ENCODE measurements at regions not wholly inside any gene's neighbourhood (a gene's known extent, or its start where the extent isn't known, plus 50 kb on each side); places are given as distances from the start of the nearest gene placed in this dataset.

- Histone ChIP-seq H3K4me1 (ENCODE audit: control insufficient read depth, insufficient read depth, low read length) (no peaks in the 10 kb centered on the region), H3K36me3 (ENCODE audit: control insufficient read depth, insufficient read depth, low read length) (no peaks in the 10 kb centered on the region), H3K9me3 (ENCODE audit: control insufficient read depth, low read length) (no peaks in the 10 kb centered on the region), H3K27me3 (ENCODE audit: control insufficient read depth, insufficient read depth, low read length, poor library complexity, severe bottlenecking) (no peaks in the 10 kb centered on the region), H3K4me3 (ENCODE audit: low read length) (no peak overlapping the region), H3K9ac (ENCODE audit: extremely low read depth, low read length, poor library complexity, severe bottlenecking) (no peak overlapping the region), H3K27ac (ENCODE audit: low read depth, low read length) (no peak overlapping the region)
- H3K27ac Mint-ChIP-seq, result no peak overlapping the region
- no peak for DNase-seq
- no peak overlapping the region for H3K4me3 Mint-ChIP-seq
- H3K4me1 Mint-ChIP-seq, result peaks cover 4% of the 10 kb centered on the region
- H3K36me3 Mint-ChIP-seq (ENCODE audit: low read depth), result no peaks in the 10 kb centered on the region
- H3K9me3 Mint-ChIP-seq, result no peaks in the 10 kb centered on the region
- WGBS, 2 experiments (ENCODE audit: insufficient coverage in 1 of 2, insufficient read length in 1 of 2), result 91% methylated on average over 2 of the region's 2 CpGs; no CpG with 5 or more reads in 1 of the 2 experiments
- no peak for TF ChIP-seq CTCF (conservative IDR thresholded peaks at IDR 0.05)
- no peaks in the 10 kb centered on the region for H3K27me3 Mint-ChIP-seq (ENCODE audit: insufficient read depth)
Observed at GRCh38 chr5:8098081-8098480, 229.1 kb downstream of the MTRR start.

- Histone ChIP-seq H3K4me1 (ENCODE audit: control insufficient read depth, insufficient read depth, low read length) (no peaks in the 10 kb centered on the region), H3K4me3 (ENCODE audit: low read length) (no peak overlapping the region), H3K36me3 (ENCODE audit: control insufficient read depth, insufficient read depth, low read length) (no peaks in the 10 kb centered on the region), H3K27ac (ENCODE audit: low read depth, low read length) (no peak overlapping the region), H3K9ac (ENCODE audit: extremely low read depth, low read length, poor library complexity, severe bottlenecking) (no peak overlapping the region), H3K9me3 (ENCODE audit: control insufficient read depth, low read length) (no peaks in the 10 kb centered on the region), H3K27me3 (ENCODE audit: control insufficient read depth, insufficient read depth, low read length, poor library complexity, severe bottlenecking) (no peaks in the 10 kb centered on the region)
- no peak for TF ChIP-seq CTCF (conservative IDR thresholded peaks at IDR 0.05)
- no peak for DNase-seq
- H3K9me3 Mint-ChIP-seq, result no peaks in the 10 kb centered on the region
- H3K4me3 Mint-ChIP-seq, result no peak overlapping the region
- WGBS, 2 experiments (ENCODE audit: insufficient coverage in 1 of 2, insufficient read length in 1 of 2), result 80% methylated on average over 1 of the region's 1 CpG; no CpG with 5 or more reads in 1 of the 2 experiments
- no peak overlapping the region for H3K27ac Mint-ChIP-seq
- H3K4me1 Mint-ChIP-seq, result no peaks in the 10 kb centered on the region
- H3K27me3 Mint-ChIP-seq (ENCODE audit: insufficient read depth), result no peaks in the 10 kb centered on the region
- no peaks in the 10 kb centered on the region for H3K36me3 Mint-ChIP-seq (ENCODE audit: low read depth)
Observed at GRCh38 chr5:8102714-8103113, 233.8 kb downstream of the MTRR start.

GRCh38 chr5:8114597-8115266 is 245.8 kb downstream of the MTRR start:
- no peak overlapping the region for H3K4me3 Mint-ChIP-seq
- Histone ChIP-seq H3K36me3 (ENCODE audit: control insufficient read depth, insufficient read depth, low read length) (no peaks in the 10 kb centered on the region), H3K27ac (ENCODE audit: low read depth, low read length) (no peak overlapping the region), H3K4me1 (ENCODE audit: control insufficient read depth, insufficient read depth, low read length) (no peaks in the 10 kb centered on the region), H3K9me3 (ENCODE audit: control insufficient read depth, low read length) (no peaks in the 10 kb centered on the region), H3K4me3 (ENCODE audit: low read length) (no peak overlapping the region), H3K27me3 (ENCODE audit: control insufficient read depth, insufficient read depth, low read length, poor library complexity, severe bottlenecking) (no peaks in the 10 kb centered on the region), H3K9ac (ENCODE audit: extremely low read depth, low read length, poor library complexity, severe bottlenecking) (no peak overlapping the region)
- 75% methylated on average over 3 of the region's 3 CpGs; no CpG with 5 or more reads in 1 of the 2 experiments for WGBS, 2 experiments (ENCODE audit: insufficient coverage in 1 of 2, insufficient read length in 1 of 2)
- no peaks in the 10 kb centered on the region for H3K36me3 Mint-ChIP-seq (ENCODE audit: low read depth)
- H3K27me3 Mint-ChIP-seq (ENCODE audit: insufficient read depth), result no peaks in the 10 kb centered on the region
- no peaks in the 10 kb centered on the region for H3K4me1 Mint-ChIP-seq
- TF ChIP-seq CTCF (conservative IDR thresholded peaks at IDR 0.05), result peak; percentile 61
- H3K27ac Mint-ChIP-seq, result no peak overlapping the region
- no peaks in the 10 kb centered on the region for H3K9me3 Mint-ChIP-seq
- peak; percentile 72 for DNase-seq

Measured in endodermal cell (in vitro differentiated cells).